Activated CD8-positive, alpha-beta memory T cell treated with anti-CD3 and anti-CD28 coated beads, Interleukin-2, amount 10 ng/mL, durations not matched to agents 7 days and 5 days (primary cell): ENCODE measurements at regions not wholly inside any gene's neighbourhood (a gene's known extent, or its start where the extent isn't known, plus 50 kb on each side); places are given as distances from the start of the nearest gene placed in this dataset.

Experiments used
- ATAC-seq: fragments of 150-1000 bp; cut with Tn5 transposase; one replicate; pipeline ENCODE4 v1.10.0; 2021; ENCODE audit warnings: moderate library complexity
- CTCF ChIA-PET: fragments of 350-600 bp; sonication (Branson Sonifier 250); formaldehyde crosslinking; loops from one replicate; lab custom pipeline; 2021; ENCODE audit warnings: antibody characterized with exemption; lab: Charles Lee
- DNase-seq: peaks from one replicate; pipeline ENCODE4 v3.0.0-alpha.2; 2020
- H3K27ac Mint-ChIP-seq: one replicate; pipeline ENCODE4 v1.8.0; 2021; ENCODE audit warnings: mild to moderate bottlenecking, mixed read lengths
- H3K27me3 Mint-ChIP-seq: one replicate; pipeline ENCODE4 v1.8.0; 2021; ENCODE audit warnings: mixed read lengths
- H3K36me3 Mint-ChIP-seq: one replicate; pipeline ENCODE4 v1.8.0; 2021; ENCODE audit warnings: mild to moderate bottlenecking, mixed read lengths
- H3K4me1 Mint-ChIP-seq: one replicate; pipeline ENCODE4 v1.8.0; 2021; ENCODE audit warnings: mixed read lengths
- H3K4me3 Mint-ChIP-seq: one replicate; pipeline ENCODE4 v1.8.0; 2021; ENCODE audit warnings: mild to moderate bottlenecking, moderate library complexity, mixed read lengths
- H3K9me3 Mint-ChIP-seq: one replicate; pipeline ENCODE4 v1.8.0; 2022; ENCODE audit warnings: low read depth, mixed read lengths

DNA sequence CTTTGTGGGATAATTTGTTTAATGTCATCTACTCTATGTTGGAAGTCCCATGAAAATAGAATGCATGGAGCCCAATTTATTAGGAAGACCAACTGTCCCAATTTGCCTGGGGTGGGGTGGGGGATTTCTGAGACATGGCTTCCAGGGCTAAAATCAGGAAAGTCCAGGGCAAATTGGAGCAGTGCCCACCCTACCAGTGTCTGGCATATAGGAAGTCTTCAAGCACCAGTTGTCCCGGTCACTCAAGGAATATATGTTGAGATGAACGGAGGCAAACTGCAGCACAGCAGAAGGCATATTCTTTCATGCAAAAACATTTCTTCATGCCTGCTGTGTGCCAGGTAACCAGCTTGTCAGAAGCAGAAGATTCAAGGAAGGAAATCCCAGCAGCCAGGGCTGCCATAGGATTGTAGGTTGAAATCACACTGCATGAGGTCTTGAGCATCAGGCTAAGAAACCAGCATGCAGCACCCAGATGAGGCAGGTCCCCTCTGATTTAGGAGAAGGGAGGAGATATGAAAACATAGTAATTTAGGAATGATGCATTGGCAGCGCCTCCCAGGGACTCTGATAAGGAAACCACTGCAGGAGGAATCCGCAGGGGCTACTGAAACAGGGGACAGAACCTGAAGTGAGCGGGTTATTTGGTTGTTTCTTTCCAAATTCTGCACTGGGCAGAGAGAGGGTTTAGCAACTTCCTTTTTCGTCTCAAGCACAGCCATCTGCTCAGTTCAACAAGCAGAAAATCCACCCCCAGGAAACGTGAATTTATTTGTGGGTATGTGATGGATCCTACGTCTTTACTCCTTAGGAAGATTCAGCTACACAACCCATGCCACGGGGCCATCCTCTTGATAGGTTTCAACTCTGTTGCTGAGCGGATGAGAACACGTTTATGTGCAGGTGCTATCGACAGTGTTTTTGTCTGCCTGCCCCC is 112.6 kb upstream of the CPEB4 start:
- CTCF ChIA-PET, result no interaction called here
- Mint-ChIP-seq H3K4me1 (peaks cover 5% of the 10 kb centered on the region), H3K27me3 (no peaks in the 10 kb centered on the region), H3K4me3 (no peak overlapping the region), H3K36me3 (no peaks in the 10 kb centered on the region), H3K27ac (no peak overlapping the region), H3K9me3 (no peaks in the 10 kb centered on the region)
- ATAC-seq (no peak), DNase-seq (no peak)

DNA sequence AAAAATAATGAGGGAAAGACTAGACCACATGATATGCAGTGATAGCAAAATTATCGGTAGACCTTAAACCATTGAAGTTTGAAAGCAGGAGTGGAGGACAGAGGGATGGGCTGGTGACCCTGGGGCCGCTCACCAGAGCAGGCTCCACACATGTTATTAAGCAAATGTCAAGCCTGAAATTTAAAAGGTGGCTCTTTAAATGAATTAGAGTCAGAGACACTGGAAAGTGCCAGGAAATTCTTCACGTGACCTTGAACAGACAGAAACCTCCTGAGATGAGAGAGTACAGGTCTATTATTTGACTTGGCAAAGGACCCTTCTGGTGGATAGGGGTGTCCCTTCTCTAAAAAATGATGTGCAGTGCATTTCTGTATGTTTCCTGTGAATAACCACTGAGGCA is 111.0 kb upstream of the CPEB4 start:
- Mint-ChIP-seq H3K4me3 (no peak overlapping the region), H3K27ac (no peak overlapping the region), H3K9me3 (no peaks in the 10 kb centered on the region), H3K4me1 (peaks cover 13% of the 10 kb centered on the region), H3K36me3 (no peaks in the 10 kb centered on the region), H3K27me3 (no peaks in the 10 kb centered on the region)
- DNase-seq (no peak), ATAC-seq (no peak)
- CTCF ChIA-PET, result no interaction called here

DNA sequence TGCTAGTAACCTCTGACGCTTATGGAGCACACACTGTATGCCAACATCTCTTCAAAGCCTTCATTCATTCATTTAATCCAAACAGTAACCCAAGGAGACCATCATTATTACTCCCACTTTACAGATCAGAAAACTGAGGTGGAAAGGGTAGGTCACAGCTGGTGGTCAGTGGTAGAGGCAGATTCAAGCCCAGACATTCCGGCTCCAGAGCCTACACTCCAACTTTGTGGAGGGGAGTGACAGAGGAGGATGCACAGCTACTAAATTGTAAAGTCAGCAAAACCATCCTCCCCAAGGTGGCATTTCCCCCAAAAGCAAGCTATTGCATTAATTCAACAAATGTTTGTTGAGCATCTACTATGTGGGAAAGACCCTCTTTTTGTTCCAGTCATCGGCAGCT is 110.5 kb upstream of the CPEB4 start:
- H3K9me3 Mint-ChIP-seq, result no peaks in the 10 kb centered on the region
- H3K4me3 Mint-ChIP-seq, result no peak overlapping the region
- DNase-seq (no peak), ATAC-seq (no peak)
- no peaks in the 10 kb centered on the region for H3K27me3 Mint-ChIP-seq
- H3K27ac Mint-ChIP-seq, result no peak overlapping the region
- CTCF ChIA-PET, result no interaction called here
- H3K36me3 Mint-ChIP-seq, result no peaks in the 10 kb centered on the region
- H3K4me1 Mint-ChIP-seq, result peaks cover 18% of the 10 kb centered on the region

DNA sequence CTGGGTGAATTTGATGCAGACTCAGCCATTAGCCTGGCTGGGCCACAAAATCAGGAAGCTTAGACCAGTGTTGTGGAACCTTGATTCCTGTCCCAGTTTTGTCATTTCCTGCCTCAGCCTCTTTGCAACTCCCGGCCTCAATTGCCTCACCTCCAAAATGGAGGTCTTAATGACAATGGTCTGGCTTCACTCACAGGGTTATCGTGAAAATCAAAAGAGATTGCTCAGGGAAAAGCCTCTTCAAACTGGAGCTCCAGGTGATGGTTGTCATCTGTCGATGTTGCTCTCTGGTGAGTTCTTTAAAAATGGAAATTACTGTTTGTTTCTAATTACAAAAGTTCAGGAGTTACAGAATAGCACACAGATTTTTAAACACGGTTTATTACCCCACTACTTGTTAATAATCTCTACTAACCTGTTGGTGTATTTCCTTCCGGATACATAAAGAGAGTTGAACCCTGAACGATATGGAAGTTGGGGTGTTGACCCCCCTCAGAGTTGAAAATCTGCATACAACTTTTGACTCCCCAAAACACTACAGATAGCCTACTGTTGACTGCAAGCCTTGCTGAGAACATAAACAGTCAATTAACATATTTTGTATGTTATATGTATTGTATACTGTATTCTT is 109.9 kb upstream of the CPEB4 start:
- Mint-ChIP-seq H3K36me3 (no peaks in the 10 kb centered on the region), H3K27ac (no peak overlapping the region), H3K9me3 (no peaks in the 10 kb centered on the region), H3K27me3 (no peaks in the 10 kb centered on the region), H3K4me3 (no peak overlapping the region), H3K4me1 (peaks cover 18% of the 10 kb centered on the region)
- no peak for ATAC-seq
- CTCF ChIA-PET, result no interaction called here
- no peak for DNase-seq

DNA sequence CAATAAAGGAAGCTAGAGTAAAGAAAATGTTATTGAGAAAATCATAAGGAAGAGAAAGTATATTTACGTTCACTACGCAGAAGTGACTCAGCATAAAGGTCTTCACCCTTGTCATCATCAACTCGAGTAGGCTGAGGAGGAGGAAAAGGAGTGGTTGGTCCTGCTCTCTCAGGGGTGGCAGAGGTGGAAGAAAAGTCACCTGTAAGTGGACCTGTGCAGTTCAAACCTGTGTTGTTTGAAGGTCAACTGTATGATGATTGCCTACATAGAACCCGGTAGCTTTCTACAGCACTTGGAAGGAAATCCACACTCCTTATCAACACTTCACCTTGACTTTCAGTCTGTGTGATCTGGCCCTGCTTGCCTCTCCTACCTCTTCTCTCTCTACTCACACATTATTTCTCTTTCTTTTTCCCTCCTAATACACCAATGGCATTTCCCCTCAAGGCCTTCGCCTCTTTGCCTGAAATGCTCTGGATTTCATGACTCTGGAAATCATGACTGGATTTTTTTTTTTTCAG is 109.3 kb upstream of the CPEB4 start:
- Mint-ChIP-seq H3K9me3 (no peaks in the 10 kb centered on the region), H3K27ac (no peak overlapping the region), H3K27me3 (no peaks in the 10 kb centered on the region), H3K36me3 (no peaks in the 10 kb centered on the region), H3K4me1 (peaks cover 18% of the 10 kb centered on the region), H3K4me3 (no peak overlapping the region)
- CTCF ChIA-PET, result no interaction called here
- DNase-seq (no peak), ATAC-seq (no peak)

DNA sequence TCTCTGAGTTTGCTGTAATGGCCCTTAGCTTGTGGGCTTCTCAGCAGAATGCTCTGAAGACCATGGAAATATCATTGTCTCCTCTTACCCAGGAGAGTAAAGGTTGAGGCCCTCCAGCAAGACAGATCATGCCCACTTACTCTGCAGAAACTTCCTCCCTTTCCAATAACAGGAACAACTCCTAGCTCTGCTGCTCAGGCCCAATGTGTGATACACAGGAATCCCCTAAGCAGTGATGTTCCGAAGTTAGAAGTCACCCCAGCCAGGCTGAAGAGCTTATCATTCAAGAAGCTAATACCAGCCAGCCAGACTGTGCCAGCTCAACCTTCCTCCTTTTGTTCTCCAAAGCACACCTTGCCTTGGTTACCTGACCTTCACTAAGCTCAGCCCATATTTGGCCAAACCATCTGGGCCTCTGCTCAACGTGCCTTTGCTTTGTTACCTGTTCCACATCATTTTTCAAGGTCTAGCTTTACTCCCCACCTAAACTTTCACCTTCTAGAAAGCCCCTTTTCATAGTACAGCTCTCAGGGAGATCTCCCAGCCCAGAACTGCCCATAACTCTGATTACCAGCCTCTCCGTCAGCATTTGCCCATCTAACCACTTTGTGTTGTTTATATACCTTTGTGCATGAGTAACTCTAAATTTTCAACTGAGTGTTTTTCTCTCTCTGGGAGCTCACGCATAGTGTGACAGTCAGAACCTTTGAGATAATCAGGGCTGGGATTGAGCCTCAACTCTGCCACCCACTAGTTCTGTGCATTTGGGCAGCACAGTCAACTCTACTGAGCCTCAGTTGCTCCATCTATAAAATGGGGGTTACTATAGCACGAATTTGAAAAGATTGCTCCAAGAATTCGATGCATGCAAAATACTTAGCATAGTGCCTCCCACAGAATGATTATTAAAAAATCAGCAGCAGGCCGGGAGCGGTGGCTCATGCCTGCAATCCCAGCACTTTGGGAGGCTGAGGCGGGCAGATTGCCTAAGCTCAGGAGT is 107.6 kb upstream of the CPEB4 start:
- CTCF ChIA-PET, result interaction anchor here (0.7 kb wide), 1 partner anchor 207 kb away, joined by 3 read pairs; no protein-coding TSS in a partner anchor
- H3K4me1 Mint-ChIP-seq, result peaks cover 18% of the 10 kb centered on the region
- no peak overlapping the region for H3K27ac Mint-ChIP-seq
- H3K9me3 Mint-ChIP-seq, result no peaks in the 10 kb centered on the region
- no peak for ATAC-seq
- no peak overlapping the region for H3K4me3 Mint-ChIP-seq
- no peak for DNase-seq
- H3K36me3 Mint-ChIP-seq, result no peaks in the 10 kb centered on the region
- no peaks in the 10 kb centered on the region for H3K27me3 Mint-ChIP-seq

DNA sequence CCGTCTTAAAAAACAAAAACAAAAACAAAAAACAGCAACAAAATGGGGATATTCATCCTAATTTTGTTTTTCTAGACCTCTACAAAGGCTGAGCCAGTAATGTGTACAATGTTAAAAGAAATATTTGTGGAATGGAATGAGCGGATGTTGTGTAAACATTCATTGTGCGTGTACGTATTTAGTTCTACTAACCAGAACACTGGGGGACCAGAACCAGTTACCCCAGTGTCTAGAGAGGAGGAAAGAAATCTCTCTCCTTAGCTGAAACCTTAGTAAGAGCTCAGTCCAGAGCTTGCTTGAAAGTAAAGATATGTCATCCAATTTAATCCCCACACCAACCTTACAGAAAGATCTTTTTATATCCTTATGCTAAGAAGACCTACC is 106.7 kb upstream of the CPEB4 start:
- DNase-seq (no peak), ATAC-seq (no peak)
- no peaks in the 10 kb centered on the region for H3K9me3 Mint-ChIP-seq
- no peak overlapping the region for H3K4me3 Mint-ChIP-seq
- CTCF ChIA-PET, result interaction anchor here (0.7 kb wide), 1 partner anchor 208 kb away, joined by 3 read pairs; no protein-coding TSS in a partner anchor
- peak overlapping the region; percentile 76 for H3K27ac Mint-ChIP-seq
- H3K4me1 Mint-ChIP-seq, result peaks cover 18% of the 10 kb centered on the region
- H3K27me3 Mint-ChIP-seq, result no peaks in the 10 kb centered on the region
- no peaks in the 10 kb centered on the region for H3K36me3 Mint-ChIP-seq

DNA sequence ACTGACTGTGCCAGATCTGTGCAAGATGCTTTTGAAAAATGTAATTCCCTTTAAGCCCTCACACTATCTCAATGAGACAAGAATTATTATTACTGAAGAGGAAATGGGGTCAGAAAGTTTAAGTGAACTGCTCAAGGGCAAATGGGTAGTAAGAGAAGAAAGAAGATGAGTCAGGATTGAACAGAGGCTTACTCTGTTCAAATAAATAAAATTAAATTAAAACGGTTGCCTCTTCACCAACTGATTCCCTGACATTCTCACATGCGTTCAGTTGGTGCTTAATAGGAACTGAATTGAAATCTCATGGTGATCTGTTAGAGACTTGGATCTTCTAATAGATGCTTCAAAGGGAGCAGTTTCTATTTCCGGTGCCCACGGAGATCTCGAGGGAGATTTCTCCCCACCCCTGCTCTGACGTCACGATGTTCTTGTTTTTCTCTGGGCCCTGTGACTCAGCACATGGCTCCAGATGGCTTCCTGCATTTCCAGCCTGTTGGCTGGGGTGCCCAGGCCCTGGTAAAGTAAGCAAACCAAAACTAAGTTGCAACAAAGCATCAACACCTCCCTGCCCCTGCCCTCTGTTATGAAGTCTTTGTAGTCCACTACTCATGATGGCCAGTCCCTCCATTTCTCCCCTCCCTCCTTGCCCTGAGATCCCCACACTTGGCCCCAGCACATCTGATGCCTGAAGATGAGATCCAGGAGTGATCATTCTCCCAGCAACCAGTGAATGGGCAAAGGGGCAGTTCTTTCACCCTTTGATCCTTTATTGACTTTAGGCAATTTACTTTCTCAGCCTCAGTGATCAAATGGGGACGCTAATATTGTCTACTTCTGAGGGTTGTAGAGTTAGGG is 106.1 kb upstream of the CPEB4 start:
- peak; percentile 59 for DNase-seq
- CTCF ChIA-PET, result interaction anchor here (0.7 kb wide), 1 partner anchor 209 kb away, joined by 3 read pairs; no protein-coding TSS in a partner anchor
- H3K27me3 Mint-ChIP-seq, result no peaks in the 10 kb centered on the region
- no peaks in the 10 kb centered on the region for H3K36me3 Mint-ChIP-seq
- H3K9me3 Mint-ChIP-seq, result no peaks in the 10 kb centered on the region
- H3K4me3 Mint-ChIP-seq, result no peak overlapping the region
- peaks cover 20% of the 10 kb centered on the region for H3K4me1 Mint-ChIP-seq
- H3K27ac Mint-ChIP-seq, result peak overlapping the region; percentile 76
- no peak for ATAC-seq

DNA sequence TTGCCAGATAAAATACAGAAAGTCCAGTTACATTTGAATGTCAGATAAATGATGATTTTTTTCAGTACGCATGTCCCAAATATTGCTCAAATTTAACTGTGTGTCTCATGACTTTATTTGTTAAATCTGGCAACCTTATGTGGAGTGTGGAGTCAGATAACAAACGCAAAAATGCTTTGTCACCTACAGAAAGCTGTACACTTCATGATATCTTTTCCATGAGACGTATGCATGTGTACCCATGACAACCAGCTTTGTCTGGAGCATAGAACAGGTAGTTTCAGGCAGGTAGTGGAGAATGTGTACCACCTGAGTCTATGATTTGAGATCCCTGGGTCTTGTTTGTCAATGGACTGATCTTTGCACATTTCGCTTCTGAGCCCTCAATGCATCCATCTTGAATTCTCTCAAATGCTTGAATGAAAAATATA is 105.5 kb upstream of the CPEB4 start:
- no peak for DNase-seq
- Mint-ChIP-seq H3K9me3 (no peaks in the 10 kb centered on the region), H3K4me3 (no peak overlapping the region), H3K27me3 (no peaks in the 10 kb centered on the region), H3K27ac (no peak overlapping the region), H3K4me1 (peaks cover 20% of the 10 kb centered on the region), H3K36me3 (no peaks in the 10 kb centered on the region)
- ATAC-seq, result no peak
- CTCF ChIA-PET, result no interaction called here

DNA sequence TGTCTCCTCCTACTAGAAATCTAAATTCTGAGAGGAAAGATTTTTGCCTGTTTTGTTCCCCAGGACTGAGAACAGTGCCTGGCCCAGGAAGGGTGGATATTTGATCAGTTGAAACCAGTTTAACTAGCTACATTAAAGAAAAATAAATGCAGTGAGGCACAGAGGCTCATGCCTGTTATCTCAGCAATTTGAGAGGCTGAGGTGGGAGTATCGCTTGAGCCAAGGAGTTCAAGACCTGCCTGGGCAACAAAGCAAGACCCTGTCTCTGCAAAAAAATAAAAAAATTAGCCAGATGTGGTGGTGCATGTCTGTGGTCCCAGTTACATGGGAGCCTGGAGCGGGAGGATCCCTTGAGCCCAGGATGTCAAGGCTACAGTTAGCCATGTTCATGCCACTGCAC is 104.8 kb upstream of the CPEB4 start:
- H3K27ac Mint-ChIP-seq, result no peak overlapping the region
- CTCF ChIA-PET, result no interaction called here
- H3K36me3 Mint-ChIP-seq, result no peaks in the 10 kb centered on the region
- no peaks in the 10 kb centered on the region for H3K9me3 Mint-ChIP-seq
- no peaks in the 10 kb centered on the region for H3K27me3 Mint-ChIP-seq
- H3K4me1 Mint-ChIP-seq, result peaks cover 16% of the 10 kb centered on the region
- no peak overlapping the region for H3K4me3 Mint-ChIP-seq
- ATAC-seq (no peak), DNase-seq (no peak)

DNA sequence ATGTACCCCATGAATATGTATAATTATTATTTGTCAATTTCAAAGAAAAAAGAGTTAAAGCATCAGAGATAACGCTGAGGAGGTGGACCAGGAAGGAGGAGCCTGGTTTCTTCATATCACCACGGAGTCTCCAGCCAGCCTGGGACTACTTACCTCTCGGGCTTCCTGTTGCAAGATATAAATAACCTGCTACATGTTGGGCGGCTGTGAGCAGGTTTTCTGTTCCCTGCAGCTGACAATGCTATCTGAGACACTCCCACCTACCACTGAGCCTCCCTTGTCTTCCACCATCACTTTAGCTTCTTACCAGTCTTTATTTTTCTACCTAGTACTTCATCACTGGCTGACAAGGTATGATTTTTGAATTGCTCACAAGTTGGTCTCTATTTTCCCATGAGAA is 102.7 kb upstream of the CPEB4 start:
- no peak overlapping the region for H3K27ac Mint-ChIP-seq
- no peaks in the 10 kb centered on the region for H3K9me3 Mint-ChIP-seq
- peaks cover 17% of the 10 kb centered on the region for H3K4me1 Mint-ChIP-seq
- H3K36me3 Mint-ChIP-seq, result no peaks in the 10 kb centered on the region
- H3K4me3 Mint-ChIP-seq, result no peak overlapping the region
- ATAC-seq (no peak), DNase-seq (no peak)
- H3K27me3 Mint-ChIP-seq, result no peaks in the 10 kb centered on the region
- CTCF ChIA-PET, result no interaction called here

DNA sequence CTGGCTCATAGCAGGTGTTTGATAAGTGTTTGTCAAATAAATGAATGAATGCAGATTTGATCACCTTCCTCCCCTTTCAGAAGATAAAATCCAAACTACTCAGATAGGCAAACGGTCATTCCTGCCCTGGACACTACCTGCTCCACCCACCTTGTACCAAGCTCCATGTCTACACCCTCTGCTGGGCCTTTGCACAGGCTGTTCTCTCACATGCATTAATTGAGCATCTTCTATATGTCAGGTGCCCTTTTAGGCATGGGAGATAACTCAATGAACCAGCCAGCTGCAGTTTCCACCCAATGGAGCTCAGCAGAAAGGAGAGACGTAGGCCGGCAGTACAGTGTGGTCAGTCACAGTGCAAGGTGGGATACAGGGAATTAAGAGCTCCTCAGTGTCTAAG is 102.3 kb upstream of the CPEB4 start:
- CTCF ChIA-PET, result interaction anchor here (1.4 kb wide), 1 partner anchor 140 kb away, joined by 4 read pairs; no protein-coding TSS in a partner anchor
- Mint-ChIP-seq H3K36me3 (no peaks in the 10 kb centered on the region), H3K27me3 (no peaks in the 10 kb centered on the region), H3K27ac (no peak overlapping the region), H3K4me3 (no peak overlapping the region), H3K4me1 (peaks cover 17% of the 10 kb centered on the region), H3K9me3 (no peaks in the 10 kb centered on the region)
- no peak for DNase-seq
- ATAC-seq, result no peak
